ENCODE measurements at regions not wholly inside any gene's neighbourhood (a gene's known extent, or its start where the extent isn't known, plus 50 kb on each side); places are given as distances from the start of the nearest gene placed in this dataset.

GRCh38 chr4:16377887-16378286 lies 151.6 kb upstream of the TAPT1 start:
- intact Hi-C loops (cut with micrococcal nuclease) = no loop called here

GRCh38 chr4:16365036-16365569 lies 138.8 kb upstream of the TAPT1 start:
- intact Hi-C loops (cut with micrococcal nuclease) = no loop called here

- intact Hi-C loops (cut with micrococcal nuclease) = no loop called here
Observed at GRCh38 chr4:16360694-16361262, 134.5 kb upstream of the TAPT1 start.

GRCh38 chr4:16353165-16353564 lies 126.9 kb upstream of the TAPT1 start:
- intact Hi-C loops (cut with micrococcal nuclease) = no loop called here

GRCh38 chr4:16351161-16351560 lies 124.9 kb upstream of the TAPT1 start:
- intact Hi-C loops (cut with micrococcal nuclease) = no loop called here

GRCh38 chr4:16344853-16345252 lies 118.6 kb upstream of the TAPT1 start:
- intact Hi-C loops (cut with micrococcal nuclease) = no loop called here

- intact Hi-C loops (cut with micrococcal nuclease) = no loop called here
Observed at GRCh38 chr4:16337936-16338335, 111.7 kb upstream of the TAPT1 start.

- intact Hi-C loops (cut with micrococcal nuclease) = no loop called here
Observed at GRCh38 chr4:16334601-16335000, 108.3 kb upstream of the TAPT1 start.

GRCh38 chr4:16329797-16330134 lies 103.5 kb upstream of the TAPT1 start:
- intact Hi-C loops (cut with micrococcal nuclease) = no loop called here

GRCh38 chr4:16329125-16329796 lies 103.0 kb upstream of the TAPT1 start:
- intact Hi-C loops (cut with micrococcal nuclease) = no loop called here

GRCh38 chr4:16322183-16322582 lies 95.9 kb upstream of the TAPT1 start:
- intact Hi-C loops (cut with micrococcal nuclease) = no loop called here

GRCh38 chr4:16315456-16315855 lies 89.2 kb upstream of the TAPT1 start:
- intact Hi-C loops (cut with micrococcal nuclease) = no loop called here

GRCh38 chr4:16310606-16311005 lies 84.3 kb upstream of the TAPT1 start:
- intact Hi-C loops (cut with micrococcal nuclease) = no loop called here

GRCh38 chr4:16302648-16303047 lies 76.4 kb upstream of the TAPT1 start:
- intact Hi-C loops (cut with micrococcal nuclease) = no loop called here

- intact Hi-C loops (cut with micrococcal nuclease) = no loop called here
Observed at GRCh38 chr4:16297003-16297402, 70.7 kb upstream of the TAPT1 start.

- intact Hi-C loops (cut with micrococcal nuclease) = no loop called here
Observed at GRCh38 chr4:16294455-16294854, 68.2 kb upstream of the TAPT1 start.

GRCh38 chr4:16293210-16293838 lies 67.1 kb upstream of the TAPT1 start:
- intact Hi-C loops (cut with micrococcal nuclease) = no loop called here

- intact Hi-C loops (cut with micrococcal nuclease) = no loop called here
Observed at GRCh38 chr4:16292585-16292984, 66.3 kb upstream of the TAPT1 start.

- intact Hi-C loops (cut with micrococcal nuclease) = loop anchor here (1.0 kb wide), 6 partner anchors 152 to 1181 kb away; no protein-coding TSS in a partner anchor
Observed at GRCh38 chr4:16290681-16291420, 64.6 kb upstream of the TAPT1 start.

GRCh38 chr4:16289897-16290554 lies 63.8 kb upstream of the TAPT1 start:
- intact Hi-C loops (cut with micrococcal nuclease) = loop anchor here (1.0 kb wide), 6 partner anchors 153 to 1182 kb away; no protein-coding TSS in a partner anchor

GRCh38 chr4:16284050-16284449 lies 57.8 kb upstream of the TAPT1 start:
- intact Hi-C loops (cut with micrococcal nuclease) = no loop called here
